Spleen (tissue), 11 donors: ENCODE measurements at regions not wholly inside any gene's neighbourhood (a gene's known extent, or its start where the extent isn't known, plus 50 kb on each side); places are given as distances from the start of the nearest gene placed in this dataset.
"Not testable (repeated sequence)": the region's sequence is repeated elsewhere in the genome, so short reads cannot be mapped to it uniquely, and the experiment has no call there.

Experiments
- DNase-seq: peaks from one replicate; pipeline ENCODE4 v3.0.0-alpha.2; 2020
- H3K27ac ChIP-seq, 8 donors: fragments of 200-600 bp; sonication (generic) in 7 of 8; 1 replicate in 4 of 8; 2 replicates in 4 of 8; pipeline versions ENCODE4 v1.5.0 to v1.8.0; 2016 to 2021; ENCODE audit warnings: inconsistent platforms in 4 of 8, mild to moderate bottlenecking in 4 of 8, moderate library complexity in 1 of 8
- H3K27me3 ChIP-seq, 7 donors: fragments of 200-600 bp; sonication (generic) in 6 of 7; replicated peaks in 1 of 7; 1 replicate in 4 of 7; 2 replicates in 3 of 7; pipeline versions ENCODE4 v1.5.0 to v1.8.0; 2016 to 2021; ENCODE audit warnings: inconsistent platforms in 3 of 7, mild to moderate bottlenecking in 1 of 7
- H3K36me3 ChIP-seq, 6 donors: fragments of 200-600 bp; sonication (generic) in 5 of 6; 1 replicate in 4 of 6; 2 replicates in 2 of 6; pipeline versions ENCODE4 v1.5.0 to v1.8.0; 2016 to 2021; ENCODE audit warnings: inconsistent platforms in 2 of 6
- H3K4me1 ChIP-seq, 6 donors: fragments of 200-600 bp; sonication (generic) in 5 of 6; 1 replicate in 3 of 6; 2 replicates in 3 of 6; pipeline versions ENCODE4 v1.5.0 to v1.8.0; 2016 to 2021; ENCODE audit warnings: inconsistent platforms in 3 of 6
- H3K4me3 ChIP-seq, 8 donors: fragments of 200-600 bp; sonication (generic) in 7 of 8; 1 replicate in 4 of 8; 2 replicates in 4 of 8; pipeline versions ENCODE4 v1.5.0 to v1.8.0; 2016 to 2021; ENCODE audit warnings: inconsistent platforms in 4 of 8, mild to moderate bottlenecking in 4 of 8, moderate library complexity in 2 of 8
- H3K9me3 ChIP-seq, 8 donors: fragments of 200-600 bp; sonication (generic) in 7 of 8; 1 replicate in 4 of 8; 2 replicates in 4 of 8; pipeline versions ENCODE4 v1.5.0 to v1.8.0; 2016 to 2021; ENCODE audit warnings: inconsistent platforms in 4 of 8
- CTCF ChIP-seq, 11 experiments: fragments of 200-600 bp in 7 of 11; fragments of 450-650 bp in 4 of 11; sonication (generic) in 4 of 11; IDR thresholded peaks in 8 of 11; conservative IDR thresholded peaks in 3 of 11; 1 replicate in 7 of 11; 2 replicates in 4 of 11; pipeline versions ENCODE4 v1.4.0 to v1.8.0; 2016 to 2021; ENCODE audit warnings: antibody characterized with exemption in 11 of 11, inconsistent platforms in 4 of 11, mild to moderate bottlenecking in 1 of 11
- POLR2A ChIP-seq, 3 donors: fragments of 450-650 bp; IDR thresholded peaks; one replicate each; pipeline ENCODE4 v1.5.1; 2017; ENCODE audit warnings: antibody characterized with exemption in 3 of 3, mild to moderate bottlenecking in 1 of 3
- POLR2AphosphoS5 ChIP-seq, 3 donors: sonication (generic); formaldehyde crosslinking; IDR thresholded peaks; one replicate each; pipeline ENCODE4 v1.5.1; 2017; ENCODE audit warnings: antibody characterized with exemption in 3 of 3
- WGBS, 5 donors: extraction: QIAGEN DNeasy Blood & Tissue Kit in 3 of 5; methylation state at CpG; one replicate each; pipeline versions ENCODE4 v1.1.5 to v1.1.7; 2013 to 2018; 5-methylcytosine and 5-hydroxymethylcytosine counted together
- intact Hi-C: fragments of 100-400 bp; cut with DNase I; formaldehyde crosslinking; loops from one replicate; pipeline ENCODE4 v1.15.0; 2023; ENCODE audit warnings: low total_unique reads
- donor health status: healthy with polysubstance abuse.
- donor health status: DM: no; HTN: no; CAD: no; lungs with moderate emphysema.
- donor health status: DM: no; HTN: no; CAD: no.
- donor health status: Bipolar disorder and iron deficiency.
- donor health status: healthy.
- donor health status: DM: no; HTN: no; CAD: no.
- donor health status: DM: yes; HTN: yes; CAD: no.

DNA sequence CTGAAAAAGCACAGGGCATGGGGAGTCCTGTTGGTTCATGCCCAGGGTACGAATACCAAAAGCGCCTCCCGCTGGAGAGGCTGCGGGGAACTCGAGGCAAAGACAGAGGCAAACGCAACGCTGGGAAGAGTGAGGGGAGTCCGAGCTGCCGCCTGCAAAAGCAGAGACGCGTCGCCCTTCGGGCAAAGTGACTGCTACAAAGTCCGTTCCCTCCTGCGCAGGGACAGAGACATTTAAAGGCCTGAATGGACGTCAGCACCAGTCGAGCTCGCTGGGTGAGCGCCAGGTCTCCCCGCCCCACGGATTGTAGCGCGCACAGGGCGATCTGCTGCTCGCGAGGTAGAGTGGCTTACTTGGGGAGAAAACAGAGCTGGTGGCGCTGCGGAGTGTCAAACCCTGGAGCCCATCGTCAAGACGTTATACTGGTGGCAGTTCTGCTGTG, 732.8 kb downstream of the ZWINT start:
- TF ChIP-seq CTCF (IDR thresholded peaks at IDR 0.05 in 8 of 11, conservative IDR thresholded peaks at IDR 0.05 in 3 of 11) (no peak), POLR2AphosphoS5 (IDR thresholded peaks at IDR 0.05) (no peak), POLR2A (IDR thresholded peaks at IDR 0.05) (no peak)
- Histone ChIP-seq H3K4me3 (peak overlapping the region in 3 of 8 donors; percentile 8 to 46 (median 10)), H3K4me1 (peaks cover 0 to 31% (median 3%) of the 10 kb centered on the region in 6 donors), H3K36me3 (no peaks in the 10 kb centered on the region), H3K27me3 (peaks cover 0 to 43% (median 9%) of the 10 kb centered on the region in 7 donors), H3K27ac (no peak overlapping the region), H3K9me3 (no peaks in the 10 kb centered on the region)
- 1 to 5% (median 3%) methylated on average over 17 to 30 of the region's 30 CpGs for WGBS, 5 donors
- no peak for DNase-seq
- intact Hi-C loops = no loop called here

DNA sequence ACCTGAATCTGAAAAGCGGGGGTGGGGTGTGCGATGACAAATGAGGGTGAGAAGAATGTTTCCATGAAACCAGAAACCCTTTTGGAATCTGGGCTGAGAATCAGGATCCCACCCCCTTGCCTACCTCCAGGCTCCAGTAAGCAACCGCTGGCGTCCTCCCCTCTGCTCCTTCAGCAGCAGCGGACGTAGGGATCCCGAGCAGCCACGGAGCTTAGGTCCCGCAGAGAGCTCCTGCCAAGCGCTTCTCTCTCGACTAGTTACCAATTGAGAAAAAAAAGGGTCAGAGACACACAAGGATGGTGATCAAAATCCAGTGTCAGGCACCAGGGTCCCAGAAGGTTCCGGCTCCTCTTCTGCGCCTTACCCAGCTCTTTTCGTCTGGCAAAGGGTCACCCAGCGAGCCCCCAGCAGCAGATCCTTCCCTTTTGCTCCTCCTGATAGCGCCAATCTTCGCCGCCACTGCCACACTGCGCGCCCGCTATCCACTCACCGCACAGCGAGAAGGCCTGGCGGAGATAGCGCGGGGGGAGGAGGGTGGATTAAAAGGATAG, 733.5 kb downstream of the ZWINT start:
- H3K27ac ChIP-seq = no peak overlapping the region
- H3K9me3 ChIP-seq = no peaks in the 10 kb centered on the region
- peak overlapping the region in 1 of 8 donors; percentile 46 for H3K4me3 ChIP-seq
- H3K27me3 ChIP-seq = peaks cover 0 to 43% (median 9%) of the 10 kb centered on the region in 7 donors
- no peaks in the 10 kb centered on the region for H3K36me3 ChIP-seq
- H3K4me1 ChIP-seq = peaks cover 0 to 31% (median 3%) of the 10 kb centered on the region in 6 donors
- 3 to 12% (median 6%) methylated on average over 26 of the region's 26 CpGs for WGBS, 5 donors
- TF ChIP-seq POLR2AphosphoS5 (IDR thresholded peaks at IDR 0.05) (no peak), CTCF (IDR thresholded peaks at IDR 0.05 in 8 of 11, conservative IDR thresholded peaks at IDR 0.05 in 3 of 11) (no peak), POLR2A (IDR thresholded peaks at IDR 0.05) (no peak)
- intact Hi-C loops = no loop called here
- no peak for DNase-seq

GRCh38 chr10:55601690-55602478, 759.2 kb downstream of the ZWINT start:
- H3K4me3 ChIP-seq, DNase-seq, H3K36me3 ChIP-seq, H3K27ac ChIP-seq, intact Hi-C loops, H3K9me3 ChIP-seq, H3K4me1 ChIP-seq, H3K27me3 ChIP-seq: not testable (repeated sequence)
- WGBS, 5 donors = 2 to 17% (median 3%) methylated on average over 24 to 29 of the region's 29 CpGs

DNA sequence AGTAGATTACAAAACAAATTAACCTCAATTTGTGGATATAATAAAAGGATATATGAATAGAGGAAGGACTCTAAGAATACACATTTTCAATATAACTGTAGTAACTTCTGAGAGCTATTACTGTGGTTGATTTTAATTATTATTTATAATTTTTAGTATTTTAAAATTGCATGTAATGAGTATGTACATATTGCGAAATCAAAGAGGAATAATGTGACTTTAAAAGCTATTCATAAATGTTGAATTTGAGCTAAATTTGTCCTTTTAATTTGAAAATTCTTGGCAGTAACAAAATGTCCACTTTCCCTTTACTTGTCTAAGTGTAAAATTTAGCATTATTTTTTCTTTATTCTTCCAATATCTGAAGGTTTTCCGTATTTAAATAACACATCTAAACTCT, 750.6 kb upstream of the PCDH15 start:
- TF ChIP-seq POLR2AphosphoS5 (IDR thresholded peaks at IDR 0.05) (no peak), CTCF (IDR thresholded peaks at IDR 0.05 in 8 of 11, conservative IDR thresholded peaks at IDR 0.05 in 3 of 11) (no peak), POLR2A (IDR thresholded peaks at IDR 0.05) (no peak)
- H3K4me3 ChIP-seq = no peak overlapping the region
- H3K9me3 ChIP-seq = no peaks in the 10 kb centered on the region
- no peak overlapping the region for H3K27ac ChIP-seq
- intact Hi-C loops = no loop called here
- no peaks in the 10 kb centered on the region for H3K36me3 ChIP-seq
- no peaks in the 10 kb centered on the region for H3K27me3 ChIP-seq
- 74 to 86% (median 82%) methylated on average over 2 of the region's 2 CpGs for WGBS, 5 donors
- DNase-seq = no peak
- no peaks in the 10 kb centered on the region for H3K4me1 ChIP-seq
